Activated CD4-positive, CD25-positive, alpha-beta regulatory T cell treated with anti-CD3 and anti-CD28 coated beads, Interleukin-2, amount 50 U/mL, for 16 hours (primary cell): ENCODE measurements at regions not wholly inside any gene's neighbourhood (a gene's known extent, or its start where the extent isn't known, plus 50 kb on each side); places are given as distances from the start of the nearest gene placed in this dataset.

ENCODE experiments used
- DNase-seq: peaks from one replicate; pipeline ENCODE4 v3.0.0-alpha.2; 2020; ENCODE audit warnings: low read depth, low spot score

DNA sequence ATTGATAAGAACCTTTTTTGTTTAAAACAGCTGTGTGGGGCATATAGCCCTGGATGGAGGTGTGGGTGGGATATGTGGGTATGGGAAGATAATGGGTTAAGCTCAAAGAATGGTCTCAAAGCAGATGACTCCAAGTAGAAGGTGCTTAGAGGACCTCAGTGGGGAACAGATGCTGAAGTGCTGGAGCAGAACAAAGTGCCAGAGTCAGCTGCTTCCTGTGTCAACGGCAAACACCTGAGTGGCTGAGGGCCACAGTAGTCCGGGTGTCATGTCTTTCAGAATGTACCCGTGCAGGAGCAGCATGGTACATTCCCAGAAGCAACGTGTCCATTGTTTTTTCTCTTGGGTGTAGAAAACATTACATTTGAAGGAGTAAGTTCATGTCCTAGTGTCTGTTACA is 210.6 kb downstream of the CCNG2 start:
- no peak for DNase-seq

DNA sequence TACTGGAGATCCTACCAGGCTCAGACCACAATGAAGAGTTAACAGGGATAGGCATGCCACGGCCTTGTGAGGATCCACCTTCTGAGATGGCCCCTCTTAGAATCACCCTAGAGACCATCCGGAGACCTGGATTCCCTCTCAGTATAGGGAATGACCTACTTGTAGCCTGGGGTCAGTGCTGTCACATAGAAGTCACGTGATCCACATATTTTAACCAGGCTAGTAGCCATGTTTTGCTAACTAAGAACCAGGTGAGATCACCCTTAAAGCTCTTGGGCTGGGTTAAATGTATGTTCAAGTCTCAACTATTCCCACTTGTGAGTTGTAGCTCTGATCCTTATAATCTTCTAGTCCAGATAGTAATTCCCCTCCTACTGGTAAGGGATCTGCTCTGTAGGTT is 215.4 kb downstream of the CCNG2 start:
- DNase-seq, result no peak

DNA sequence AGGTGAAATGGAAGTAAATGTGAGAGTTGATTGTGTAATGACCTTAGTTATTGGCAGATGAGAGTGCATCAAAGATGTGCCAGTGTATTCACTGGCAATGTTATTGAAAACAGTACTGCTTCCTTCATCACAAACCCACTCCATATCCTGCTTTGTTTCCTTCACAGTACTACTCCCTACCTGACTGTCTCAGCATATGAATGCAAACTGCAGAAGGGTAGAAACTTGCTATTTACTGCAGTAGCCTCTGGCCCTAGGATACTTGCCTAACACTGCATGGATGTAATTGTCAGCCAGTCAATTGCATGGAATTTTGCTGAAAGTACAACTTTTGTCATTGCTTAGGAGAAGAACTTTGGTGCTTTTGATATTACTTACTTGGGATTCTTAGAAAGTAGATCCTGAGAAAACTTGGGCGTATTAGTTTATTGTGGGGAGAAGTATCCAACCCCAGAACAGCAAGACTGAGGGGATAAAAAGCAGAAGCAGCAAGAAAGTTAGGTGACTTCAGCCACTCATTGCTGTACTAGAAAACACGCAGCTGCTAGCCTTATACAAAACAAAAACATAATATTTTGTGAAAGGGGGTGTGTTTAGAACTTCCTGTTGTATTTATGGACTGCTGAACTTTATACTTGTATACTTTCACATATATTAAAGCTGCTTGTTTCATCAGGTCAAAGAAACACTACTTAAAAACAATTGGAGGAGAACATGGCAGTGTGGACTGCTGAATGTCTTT is 219.0 kb downstream of the CCNG2 start:
- DNase-seq, result no peak

DNA sequence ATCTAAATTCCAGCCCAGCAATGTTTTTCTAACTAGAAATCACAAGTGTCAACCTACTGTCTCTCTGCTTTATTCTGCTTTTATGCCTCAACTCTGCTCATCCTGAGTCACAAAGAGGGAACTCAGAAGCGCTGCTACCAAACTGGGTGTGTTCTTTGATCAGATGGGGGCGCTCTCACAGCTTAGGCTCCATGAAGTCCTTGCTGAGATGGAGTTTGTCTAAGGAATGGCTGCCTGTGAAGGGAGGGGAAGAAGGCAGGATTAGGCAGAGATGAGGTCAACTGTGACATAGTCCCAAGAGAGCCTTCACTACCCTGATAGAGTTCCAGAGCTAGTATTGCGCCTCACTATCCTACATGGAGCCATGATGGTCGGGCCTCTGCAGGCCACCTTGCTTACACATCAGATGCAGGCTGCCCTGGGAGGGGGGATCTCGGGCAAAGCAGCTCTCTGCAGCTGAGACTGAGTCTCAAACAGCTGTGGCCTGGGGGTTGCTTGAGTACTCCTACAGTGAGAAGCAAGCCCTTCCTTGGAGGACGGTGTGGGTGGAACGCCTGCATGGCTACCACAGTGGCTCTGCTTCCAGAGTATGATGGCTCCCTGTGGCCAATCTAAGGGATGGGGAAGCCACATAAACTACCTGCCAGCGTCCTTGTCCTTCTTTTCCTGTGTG is 219.9 kb downstream of the CCNG2 start:
- DNase-seq, result no peak

DNA sequence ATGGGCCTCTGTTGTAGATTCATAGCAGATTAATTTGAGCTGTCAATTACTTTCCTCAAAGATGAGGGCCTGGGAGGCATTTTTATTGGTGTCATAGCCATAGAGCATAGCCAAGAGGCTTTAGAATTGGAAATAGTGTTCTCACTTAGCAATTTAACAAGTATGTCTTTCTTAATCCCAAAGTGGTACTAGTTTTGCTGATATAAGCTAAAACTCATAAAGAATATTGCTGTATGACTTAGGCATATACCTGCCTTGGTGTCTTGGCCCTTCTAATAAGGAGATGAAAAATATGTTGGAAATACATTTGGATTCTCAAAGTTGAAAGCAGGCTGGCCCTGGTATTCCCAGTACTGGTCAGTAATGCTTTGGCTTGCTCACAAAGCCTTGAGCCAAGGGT is 221.5 kb upstream of the CXCL13 start:
- DNase-seq, result no peak

DNA sequence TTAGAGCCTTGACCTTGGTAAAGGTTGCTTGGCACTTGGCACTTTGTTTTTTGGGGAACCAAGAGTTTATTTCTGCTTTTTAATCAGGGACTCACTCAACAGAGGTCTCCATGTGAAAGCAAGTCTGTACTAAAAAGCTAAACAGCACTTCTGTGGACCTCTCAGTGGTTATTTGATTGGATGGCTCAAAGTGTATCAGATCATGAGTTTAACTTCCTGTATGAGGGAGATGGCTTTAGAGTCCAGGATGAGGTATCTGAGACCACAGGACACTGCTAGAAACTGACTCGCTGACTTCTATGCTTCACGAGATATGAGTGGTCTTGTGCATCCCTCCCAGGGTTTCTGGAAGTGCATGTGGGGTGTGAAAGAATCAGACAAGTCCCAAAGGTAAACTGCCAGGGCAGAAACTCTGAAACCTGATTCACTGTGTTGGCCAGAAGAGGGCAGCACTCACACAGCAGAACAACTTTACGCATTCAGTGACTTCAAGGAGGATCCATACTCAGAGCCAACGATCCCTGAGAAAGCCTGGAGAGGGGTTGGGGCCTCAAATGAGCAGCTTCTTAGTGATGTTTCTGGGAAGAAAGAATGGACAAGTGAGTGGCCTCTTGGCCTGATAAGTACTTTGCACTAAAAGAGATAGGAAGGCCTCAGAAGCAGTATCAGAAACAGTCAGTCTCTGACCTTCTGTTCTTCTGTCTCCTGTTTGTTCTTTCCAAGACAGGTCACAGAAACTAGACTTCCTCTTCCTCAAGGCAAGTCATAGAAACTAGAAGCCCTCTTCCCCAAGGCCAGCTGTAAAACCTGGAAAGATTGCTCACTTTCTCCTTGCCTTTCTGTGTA is 220.3 kb upstream of the CXCL13 start:
- peak; percentile 21 for DNase-seq

DNA sequence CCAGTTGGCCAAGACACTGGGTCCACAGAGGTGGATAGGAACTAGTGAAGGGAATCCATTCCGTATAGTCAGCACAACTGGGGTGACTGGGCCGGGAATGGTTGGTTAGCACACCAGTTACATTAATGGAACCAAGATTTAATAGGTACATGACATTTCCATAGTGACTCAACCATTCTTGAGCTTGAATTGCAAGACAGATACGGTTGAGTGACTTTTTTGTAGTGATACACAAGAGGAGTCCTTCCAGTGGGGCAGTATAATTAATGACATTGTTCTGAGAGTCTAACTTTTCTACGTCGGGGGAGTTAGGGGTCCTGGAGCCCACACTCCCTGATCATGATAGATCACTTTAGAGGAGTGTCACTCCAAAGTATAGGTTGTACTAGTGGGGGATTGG is 211.6 kb upstream of the CXCL13 start:
- no peak for DNase-seq

DNA sequence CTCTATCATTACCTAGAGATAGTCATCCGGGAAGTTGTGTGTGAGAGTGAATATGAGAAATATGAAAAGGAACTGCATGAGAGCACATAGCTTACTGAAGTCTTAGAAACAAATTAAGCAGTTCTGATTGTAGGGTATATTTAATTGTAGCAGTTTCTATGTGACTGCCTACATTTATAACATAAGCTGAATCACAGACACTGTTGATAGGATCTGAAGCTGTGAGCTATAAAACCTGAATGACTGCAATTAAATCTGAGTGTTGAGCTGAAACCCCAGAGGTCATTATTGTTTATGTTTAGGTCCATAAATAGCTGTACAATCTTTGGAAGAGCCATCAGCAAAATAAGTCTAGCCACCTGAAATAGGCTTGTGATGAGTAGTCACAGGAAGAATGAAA is 210.1 kb upstream of the CXCL13 start:
- no peak for DNase-seq

DNA sequence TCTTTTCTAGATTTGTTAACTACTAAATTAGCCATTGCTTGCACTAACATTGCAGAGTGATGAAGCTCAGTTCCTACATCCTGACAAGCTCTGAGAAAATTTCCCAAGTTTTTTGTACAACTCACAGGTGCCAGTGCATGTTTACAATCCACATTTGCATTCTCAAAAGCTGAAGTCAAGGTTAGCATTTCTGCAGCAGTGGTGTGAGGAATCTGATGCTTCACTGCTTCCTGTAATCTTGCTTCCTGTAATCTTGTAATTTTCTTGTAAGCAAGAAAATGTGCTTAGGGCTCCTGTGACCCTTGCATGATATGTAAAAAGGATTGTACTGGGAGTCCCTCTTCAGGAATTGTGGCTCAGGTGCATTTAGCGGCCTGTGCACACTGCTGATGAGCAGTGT is 207.4 kb upstream of the CXCL13 start:
- DNase-seq, result no peak

DNA sequence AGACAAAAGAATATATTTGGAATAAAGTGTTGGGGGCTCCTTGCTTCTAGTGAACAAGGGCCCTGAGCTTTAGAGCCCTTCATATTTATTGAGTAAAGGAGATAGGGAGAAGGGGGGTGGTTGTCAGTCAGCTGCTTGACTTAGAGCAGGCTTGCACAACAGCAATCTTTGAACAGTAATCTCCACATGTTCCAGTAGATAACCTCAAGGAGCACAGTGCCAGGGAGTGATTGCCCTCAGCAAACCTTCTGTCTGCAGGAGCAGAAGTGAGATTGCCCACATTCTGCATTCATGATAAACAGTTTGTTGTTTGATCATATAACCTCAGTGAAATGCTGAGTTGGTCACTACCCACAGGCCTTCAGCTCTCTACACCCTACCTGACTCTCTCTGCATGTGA is 205.8 kb upstream of the CXCL13 start:
- no peak for DNase-seq

DNA sequence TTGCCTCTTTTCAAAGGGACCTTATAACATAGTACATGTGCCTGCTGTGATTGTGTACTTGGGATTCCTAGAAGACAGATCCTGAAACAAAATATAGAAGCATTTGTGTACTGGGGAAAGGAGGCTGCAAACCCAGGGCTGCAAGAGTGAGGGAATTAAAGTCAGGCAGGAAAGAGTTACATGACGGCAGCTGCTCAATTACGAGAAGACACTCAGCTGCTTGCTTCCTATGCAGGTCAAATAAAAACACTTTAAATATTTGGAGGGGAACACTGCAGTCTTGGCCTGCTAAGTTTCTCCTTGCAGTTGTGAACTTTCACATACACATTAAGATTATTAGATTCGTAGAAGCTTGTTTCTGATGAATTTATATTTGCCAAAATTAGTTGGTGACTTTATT is 191.9 kb upstream of the CXCL13 start:
- DNase-seq, result no peak

DNA sequence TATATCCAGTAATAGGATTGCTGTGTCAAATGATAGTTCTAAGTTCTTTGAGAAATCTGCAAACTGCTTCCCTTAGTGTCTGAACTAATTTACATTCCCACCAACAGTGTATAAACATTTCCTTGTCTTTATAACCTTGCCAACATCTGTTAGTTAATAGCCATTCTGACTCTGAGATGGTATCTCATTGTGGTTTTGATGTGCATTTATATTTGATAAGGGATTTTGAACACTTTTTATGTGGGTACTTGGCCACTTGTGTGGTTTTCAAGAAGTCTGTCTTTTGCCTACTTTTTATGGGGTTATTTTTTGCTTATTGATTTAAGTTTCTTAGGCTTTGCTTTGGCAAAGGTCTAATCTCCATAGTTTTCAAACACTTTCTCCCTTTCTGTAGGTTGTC is 189.9 kb upstream of the CXCL13 start:
- no peak for DNase-seq

DNA sequence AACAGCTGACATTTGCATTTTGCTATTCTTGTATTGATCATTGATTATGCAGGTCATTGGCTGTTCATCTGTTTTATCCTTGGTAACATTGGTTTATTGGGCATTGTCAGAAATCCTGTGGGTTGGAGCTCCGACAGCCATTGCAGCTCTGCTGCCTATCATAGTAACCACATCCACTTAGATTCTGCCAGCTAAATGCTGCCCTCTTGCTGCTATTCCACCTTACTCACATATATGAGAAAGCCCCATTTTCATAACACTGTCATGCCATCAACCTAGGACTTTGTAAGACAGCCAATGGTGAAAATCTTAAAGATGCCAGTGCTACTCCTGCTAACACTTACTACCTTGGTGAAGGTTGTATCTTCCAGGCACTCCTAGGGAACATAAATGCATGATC is 187.3 kb upstream of the CXCL13 start:
- DNase-seq, result no peak

DNA sequence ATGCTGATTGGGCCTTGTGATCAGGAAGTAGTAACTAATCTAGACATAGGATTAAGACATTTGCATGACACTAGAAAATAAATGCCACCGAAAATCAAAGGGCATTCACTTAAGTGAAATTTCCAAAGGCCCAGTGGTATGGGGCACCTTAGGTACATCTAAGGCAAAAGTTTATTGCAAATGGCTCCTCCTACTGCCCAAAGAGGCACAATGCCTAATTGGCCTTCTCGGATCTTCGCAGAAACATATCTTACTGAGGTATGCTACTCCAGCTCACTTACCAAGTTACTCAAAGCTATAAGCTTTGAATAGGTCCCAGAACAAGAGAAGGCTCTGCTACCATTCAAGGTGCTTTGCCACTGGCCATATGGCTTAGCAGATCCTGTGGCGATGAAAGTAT is 174.8 kb upstream of the CXCL13 start:
- DNase-seq, result no peak

DNA sequence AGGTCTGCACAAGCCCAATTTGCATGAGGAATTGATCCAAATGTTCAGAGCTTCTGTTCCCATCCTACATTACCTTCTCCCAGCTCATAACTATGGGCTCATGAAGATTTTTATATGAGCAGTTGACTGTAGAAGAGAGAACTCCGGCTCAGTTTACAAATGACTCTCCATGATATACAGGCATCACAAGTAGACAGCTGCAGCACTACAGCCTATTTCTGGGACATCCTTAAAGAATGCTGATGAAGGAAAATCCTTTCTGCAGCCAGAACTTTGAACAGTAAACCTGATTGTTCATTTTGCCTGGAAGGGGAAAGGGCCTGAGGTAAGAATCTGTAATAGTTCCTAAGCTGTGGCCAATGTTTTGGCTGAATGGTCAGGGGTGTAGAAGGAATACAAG is 174.1 kb upstream of the CXCL13 start:
- DNase-seq, result no peak

DNA sequence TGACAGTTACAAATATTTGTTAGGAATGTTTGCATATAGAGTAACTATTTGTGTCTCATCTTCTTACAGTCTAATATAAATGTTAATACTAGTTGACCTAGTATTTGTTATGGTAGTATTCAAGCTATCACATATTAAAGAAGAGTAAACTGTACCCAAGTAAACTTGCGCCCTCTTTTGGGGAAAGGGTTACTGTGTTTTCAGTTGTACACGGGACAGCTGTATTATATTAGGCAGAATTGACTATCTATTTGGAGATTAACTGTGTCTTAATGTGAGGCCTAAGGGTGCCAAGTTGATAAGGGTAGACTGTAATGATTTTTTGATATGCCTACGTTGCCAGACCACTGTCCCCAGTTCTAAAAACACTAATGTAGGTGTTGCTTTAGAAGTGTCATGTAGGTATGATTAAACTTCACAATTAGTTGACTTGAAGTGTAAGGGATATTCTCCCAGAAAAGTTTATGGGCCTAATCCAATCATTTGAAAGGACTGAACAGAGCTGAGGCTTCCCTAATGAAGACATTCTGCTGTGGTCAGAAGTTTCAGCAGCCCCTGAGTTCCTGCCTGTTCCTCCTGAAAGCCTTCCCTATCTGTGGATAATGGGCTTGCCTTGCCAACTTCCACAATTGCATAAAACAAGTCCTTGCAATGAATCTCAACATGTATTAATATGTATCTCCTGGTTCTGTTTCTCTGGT is 172.8 kb upstream of the CXCL13 start:
- DNase-seq, result no peak

DNA sequence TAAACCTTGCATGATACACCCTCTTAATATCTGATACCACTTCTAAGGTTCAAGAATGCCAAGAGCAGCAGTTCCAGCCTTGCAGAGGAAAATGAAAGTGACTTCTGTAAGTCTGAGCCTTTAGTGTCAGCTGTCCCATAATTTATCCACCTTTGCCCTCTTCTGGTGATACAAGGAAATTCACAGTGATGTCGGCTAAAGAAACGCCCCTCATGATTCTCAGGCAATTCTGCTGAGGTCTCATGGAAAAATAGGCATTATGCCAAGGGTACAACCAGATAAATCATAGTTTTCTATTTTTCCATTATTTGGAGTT is 172.2 kb upstream of the CXCL13 start:
- no peak for DNase-seq

DNA sequence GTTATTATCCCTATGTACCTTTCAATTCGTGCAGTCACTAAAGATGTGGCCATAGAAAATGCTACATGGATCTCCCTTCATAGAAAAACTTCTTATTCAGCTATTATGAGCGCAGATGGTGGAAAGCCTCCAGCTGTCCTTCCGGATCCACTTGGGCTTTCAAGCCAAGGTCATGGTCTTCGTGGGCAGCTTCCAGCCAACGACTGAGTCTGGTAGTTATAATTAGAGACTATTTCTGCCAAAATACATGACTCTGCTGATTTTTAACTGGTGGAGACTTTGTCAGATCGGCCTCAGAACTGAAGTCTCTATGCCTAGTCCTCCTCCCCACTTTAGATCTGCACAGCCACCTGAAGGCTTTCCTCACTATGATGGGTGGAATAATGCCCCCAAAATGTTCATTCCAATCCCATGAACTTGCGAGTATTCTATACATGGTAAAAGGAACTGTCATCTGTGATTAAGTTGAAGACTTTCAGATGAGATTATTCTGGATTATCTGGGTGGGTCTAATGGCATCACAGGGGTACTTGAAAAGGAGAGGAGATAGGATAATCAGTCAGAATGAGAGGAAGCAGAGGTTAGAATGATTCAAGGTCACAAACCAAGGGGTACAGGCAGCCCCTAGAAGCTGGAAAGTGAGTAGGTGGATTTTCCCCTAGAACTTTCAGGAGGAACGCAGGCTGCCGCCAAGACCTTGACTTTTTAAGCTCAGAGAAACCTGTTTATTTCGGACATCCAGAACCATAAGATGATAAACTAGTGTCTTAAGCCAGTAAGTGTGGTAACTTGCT is 171.1 kb upstream of the CXCL13 start:
- no peak for DNase-seq

DNA sequence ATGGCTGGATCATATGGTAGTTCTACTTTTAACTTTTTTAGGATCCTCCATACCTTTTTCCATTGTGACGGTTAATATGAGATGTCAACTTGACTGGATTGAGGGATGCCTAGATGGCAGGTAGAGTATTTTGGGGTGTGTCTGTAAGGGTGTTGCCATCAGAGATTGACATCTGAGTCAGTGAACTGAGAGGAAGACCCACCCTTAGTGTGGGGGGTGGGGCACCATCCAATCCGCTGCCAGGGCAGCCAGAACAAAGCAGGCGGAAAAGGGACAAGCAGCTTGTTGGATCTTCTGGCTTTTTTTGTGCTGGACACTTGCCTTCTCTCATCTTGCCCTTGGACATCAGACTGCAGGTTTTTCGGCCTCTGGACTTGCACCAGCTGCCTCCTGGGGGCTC is 168.5 kb upstream of the CXCL13 start:
- no peak for DNase-seq

DNA sequence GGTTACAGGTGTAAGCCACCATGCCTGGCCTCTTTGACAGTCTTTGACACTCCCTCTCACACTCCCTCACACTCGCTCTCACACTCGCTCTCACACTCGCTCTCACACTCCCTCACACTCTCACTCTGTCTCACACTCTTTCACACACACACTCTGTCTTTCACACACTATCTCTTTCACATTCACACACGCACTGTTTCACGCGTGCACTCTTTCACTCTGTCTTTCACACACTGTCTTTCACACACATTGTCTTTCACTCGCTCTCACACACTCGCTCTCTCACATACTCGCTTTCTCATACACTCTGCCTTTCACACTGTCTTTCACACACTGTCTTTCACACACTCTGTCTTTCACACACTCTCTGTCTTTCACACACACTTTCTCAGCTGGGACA is 167.1 kb upstream of the CXCL13 start:
- no peak for DNase-seq

DNA sequence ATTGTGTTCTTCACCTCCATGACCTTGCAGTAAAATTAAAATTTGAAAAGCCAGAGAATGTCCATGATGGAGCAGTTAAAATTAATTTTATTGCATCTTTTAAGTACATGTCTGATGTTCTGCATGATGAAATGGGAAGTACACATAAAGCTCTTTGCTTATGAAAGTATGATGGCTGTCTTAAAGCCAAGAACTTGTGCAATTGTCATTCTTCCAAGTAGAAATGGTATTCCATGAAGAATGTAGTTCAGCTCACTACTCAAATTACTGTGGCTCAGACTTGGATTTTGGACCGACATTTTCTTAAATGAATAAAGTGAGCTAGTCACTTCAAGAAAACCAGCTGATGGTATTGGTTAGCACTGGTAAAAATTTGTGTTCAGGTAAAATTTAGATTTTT is 161.7 kb upstream of the CXCL13 start:
- no peak for DNase-seq

DNA sequence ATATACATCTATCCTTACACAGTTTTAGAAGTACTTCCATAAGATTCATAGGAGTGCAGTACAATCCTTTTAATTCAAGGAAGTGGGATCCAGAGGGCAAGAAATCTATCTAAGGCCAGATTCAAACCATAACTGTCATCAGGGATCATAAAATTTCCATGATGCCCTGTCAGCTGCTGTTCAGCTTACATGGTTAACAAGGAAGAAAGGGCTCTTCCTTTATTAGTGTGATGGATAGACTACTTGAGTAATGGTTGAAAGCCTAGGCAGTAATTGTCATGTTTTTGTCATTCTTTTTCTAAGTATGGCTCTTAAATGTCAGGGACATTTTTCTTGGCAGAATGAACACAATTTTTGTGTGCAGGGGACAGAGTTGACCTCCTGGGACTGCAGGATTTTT is 159.8 kb upstream of the CXCL13 start:
- DNase-seq, result no peak
